IPS-18c (cell line): ENCODE measurements at regions not wholly inside any gene's neighbourhood (a gene's known extent, or its start where the extent isn't known, plus 50 kb on each side); places are given as distances from the start of the nearest gene placed in this dataset.
"Not testable (repeated sequence)": the region's sequence is repeated elsewhere in the genome, so short reads cannot be mapped to it uniquely, and the experiment has no call there.

Source experiments
- H3K4me3 ChIP-seq: 2 replicates; pipeline ENCODE4 v1.7.0; 2013; ENCODE audit warnings: low read depth, mild to moderate bottlenecking, low read length, moderate library complexity; ENCODE audit not compliant: insufficient read depth
- H3K9me3 ChIP-seq: one replicate; pipeline ENCODE4 v1.6.1; 2013; ENCODE audit warnings: mild to moderate bottlenecking, low read length, moderate library complexity; ENCODE audit not compliant: control insufficient read depth, insufficient read depth

DNA sequence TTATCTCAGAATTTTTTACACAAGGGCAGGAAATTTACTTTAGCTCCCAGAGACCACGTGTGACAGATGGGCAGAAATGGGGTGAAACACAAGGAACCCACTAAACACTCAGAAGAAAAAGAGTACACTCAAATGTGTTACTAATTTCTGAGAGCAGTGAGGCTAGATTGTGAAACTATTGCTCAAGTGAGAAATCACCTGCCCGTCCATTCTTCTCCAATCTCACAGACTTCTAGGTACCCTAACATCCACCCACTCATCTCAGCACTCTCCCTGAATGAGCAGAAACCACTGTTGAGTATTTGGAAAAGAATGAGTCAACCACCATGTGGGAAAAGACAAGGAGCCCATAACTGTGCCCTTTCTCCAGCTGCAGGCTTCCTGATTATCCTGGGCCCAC lies 293.0 kb upstream of the CDH2 start:
- no peak overlapping the region for H3K4me3 ChIP-seq
- peaks cover 2% of the 10 kb centered on the region for H3K9me3 ChIP-seq

DNA sequence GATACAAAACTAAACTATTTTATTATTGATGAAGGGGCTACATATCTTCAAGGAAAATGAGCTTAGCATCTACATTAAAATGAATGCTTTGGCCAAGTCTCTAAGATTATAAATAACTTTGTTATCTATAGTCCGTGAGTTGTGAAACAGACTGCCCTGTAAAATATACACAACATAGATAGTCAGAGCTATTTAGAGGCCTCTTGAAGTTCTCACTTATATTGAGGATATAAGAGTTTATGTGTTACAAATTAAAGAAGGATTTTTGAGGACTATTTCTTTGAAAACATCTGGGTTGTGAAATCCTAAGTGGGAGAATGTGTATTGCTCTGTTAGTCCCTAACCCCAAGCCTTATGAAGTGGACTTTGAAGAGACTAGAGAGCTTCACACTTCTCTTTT lies 292.0 kb upstream of the CDH2 start:
- Histone ChIP-seq H3K4me3 (no peak overlapping the region), H3K9me3 (peaks cover 2% of the 10 kb centered on the region)

- Histone ChIP-seq H3K9me3 (peaks cover 2% of the 10 kb centered on the region), H3K4me3 (no peak overlapping the region)
Measured at GRCh38 chr18:28466204-28466603, 289.3 kb upstream of the CDH2 start.

- Histone ChIP-seq H3K4me3 (no peak overlapping the region), H3K9me3 (no peaks in the 10 kb centered on the region)
Measured at GRCh38 chr18:28459587-28459986, 282.7 kb upstream of the CDH2 start.

GRCh38 chr18:28458751-28459150 lies 281.8 kb upstream of the CDH2 start:
- Histone ChIP-seq H3K9me3 (no peaks in the 10 kb centered on the region), H3K4me3 (no peak overlapping the region)

GRCh38 chr18:28457784-28458183 lies 280.9 kb upstream of the CDH2 start:
- Histone ChIP-seq H3K9me3 (no peaks in the 10 kb centered on the region), H3K4me3 (no peak overlapping the region)

DNA sequence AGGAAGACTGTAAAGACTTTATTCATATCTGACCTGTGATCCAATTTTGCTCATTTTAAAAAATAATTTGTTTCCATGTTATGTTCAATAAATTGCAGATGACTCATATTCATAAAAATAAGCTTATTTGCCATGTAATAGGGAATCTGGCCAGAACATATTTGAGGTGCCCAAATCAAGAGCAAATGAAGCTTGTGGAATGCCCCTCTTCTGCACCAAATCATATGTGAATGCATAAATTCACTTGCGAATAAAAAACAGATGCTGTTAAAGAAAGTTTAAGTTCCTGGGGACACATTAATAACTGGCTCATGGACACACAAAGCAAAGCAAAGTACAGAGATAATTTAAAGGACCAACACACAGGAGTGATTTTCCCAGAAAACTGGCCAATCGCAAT lies 279.0 kb upstream of the CDH2 start:
- no peaks in the 10 kb centered on the region for H3K9me3 ChIP-seq
- H3K4me3 ChIP-seq, result no peak overlapping the region

GRCh38 chr18:28439870-28440269 lies 262.9 kb upstream of the CDH2 start:
- no peaks in the 10 kb centered on the region for H3K9me3 ChIP-seq
- H3K4me3 ChIP-seq, result no peak overlapping the region

- H3K9me3 ChIP-seq, result no peaks in the 10 kb centered on the region
- H3K4me3 ChIP-seq, result no peak overlapping the region
Measured at GRCh38 chr18:28438381-28438780, 261.5 kb upstream of the CDH2 start.

DNA sequence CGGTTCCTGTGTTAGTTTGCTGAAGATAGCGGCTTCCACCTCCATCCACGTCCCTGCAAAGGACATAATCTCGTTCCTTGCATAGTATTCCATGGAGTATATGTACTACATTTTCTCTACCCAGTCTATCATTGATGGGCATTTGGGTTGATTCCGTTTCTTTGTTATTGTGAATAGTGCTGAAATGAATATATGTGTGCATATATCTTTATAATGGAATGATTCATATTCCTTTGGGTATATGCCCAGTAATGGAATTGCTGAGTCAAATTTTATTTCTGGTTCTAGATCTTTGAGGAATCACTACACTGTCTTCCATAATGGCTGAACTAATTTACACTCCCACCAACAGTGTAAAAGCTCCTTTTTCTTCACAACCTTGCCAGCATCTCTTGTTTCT lies 255.4 kb upstream of the CDH2 start:
- H3K4me3 ChIP-seq, result no peak overlapping the region

GRCh38 chr18:28425886-28426285 lies 249.0 kb upstream of the CDH2 start:
- H3K9me3 ChIP-seq, result peaks cover 3% of the 10 kb centered on the region

More for the DNA sequence above, 255.4 kb upstream of the CDH2 start:
- H3K9me3 ChIP-seq, result no peaks in the 10 kb centered on the region

DNA sequence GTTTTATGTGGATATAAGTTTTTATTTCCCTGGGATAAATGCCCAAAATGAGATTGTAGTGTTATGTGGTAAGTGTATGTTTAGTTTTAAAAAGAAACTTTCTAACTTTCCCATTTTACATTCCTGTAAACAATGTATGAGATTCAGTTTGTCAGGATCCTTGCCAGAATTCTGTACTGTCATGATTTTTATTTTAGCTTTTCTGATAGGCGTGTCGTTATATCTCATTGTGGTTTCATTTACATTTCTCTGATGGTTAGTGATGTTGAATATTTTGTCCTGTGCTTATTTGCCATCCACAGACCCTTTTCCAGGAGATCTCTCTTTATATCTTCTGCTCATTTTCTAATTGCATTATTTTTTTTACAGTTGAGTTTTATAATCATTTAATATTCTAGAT lies 245.6 kb upstream of the CDH2 start:
- H3K4me3 ChIP-seq, result no peak overlapping the region
- peaks cover 3% of the 10 kb centered on the region for H3K9me3 ChIP-seq

More at GRCh38 chr18:28425886-28426285, 249.0 kb upstream of the CDH2 start:
- no peak overlapping the region for H3K4me3 ChIP-seq

DNA sequence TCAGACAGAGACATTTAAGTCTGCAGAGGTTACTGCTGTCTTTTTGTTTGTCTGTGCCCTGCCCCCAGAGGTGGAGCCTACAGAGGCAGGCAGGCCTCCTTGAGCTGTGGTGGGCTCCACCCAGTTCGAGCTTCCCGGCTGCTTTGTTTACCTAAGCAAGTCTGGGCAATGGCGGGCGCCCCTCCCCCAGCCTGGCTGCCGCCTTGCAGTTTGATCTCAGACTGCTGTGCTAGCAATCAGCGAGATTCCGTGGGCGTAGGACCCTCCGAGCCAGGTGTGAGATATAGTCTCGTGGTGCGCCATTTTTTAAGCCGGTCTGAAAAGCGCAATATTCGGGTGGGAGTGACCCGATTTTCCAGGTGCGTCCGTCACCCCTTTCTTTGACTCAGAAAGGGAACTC lies 245.0 kb upstream of the CDH2 start:
- H3K9me3 ChIP-seq, H3K4me3 ChIP-seq: not testable (repeated sequence)

DNA sequence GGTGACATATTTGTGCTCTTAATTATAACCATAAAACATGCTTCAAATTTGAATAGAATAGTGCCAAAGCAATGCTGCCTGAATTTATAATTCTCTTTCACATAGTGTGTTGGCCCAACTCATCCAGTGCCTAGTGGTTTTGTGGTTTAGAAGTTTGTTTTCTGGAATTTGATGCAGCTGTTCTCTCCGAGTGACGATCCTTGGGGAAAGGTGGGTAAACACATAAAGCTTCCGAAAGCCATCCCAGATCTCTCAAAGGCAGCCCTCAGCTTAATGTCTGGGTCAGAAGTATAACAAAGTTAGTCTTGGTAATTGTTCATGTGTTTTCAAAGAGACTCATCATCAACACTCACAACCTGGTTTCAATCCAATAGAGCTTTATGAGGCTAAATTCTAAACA lies 235.6 kb upstream of the CDH2 start:
- Histone ChIP-seq H3K4me3 (no peak overlapping the region), H3K9me3 (no peaks in the 10 kb centered on the region)

DNA sequence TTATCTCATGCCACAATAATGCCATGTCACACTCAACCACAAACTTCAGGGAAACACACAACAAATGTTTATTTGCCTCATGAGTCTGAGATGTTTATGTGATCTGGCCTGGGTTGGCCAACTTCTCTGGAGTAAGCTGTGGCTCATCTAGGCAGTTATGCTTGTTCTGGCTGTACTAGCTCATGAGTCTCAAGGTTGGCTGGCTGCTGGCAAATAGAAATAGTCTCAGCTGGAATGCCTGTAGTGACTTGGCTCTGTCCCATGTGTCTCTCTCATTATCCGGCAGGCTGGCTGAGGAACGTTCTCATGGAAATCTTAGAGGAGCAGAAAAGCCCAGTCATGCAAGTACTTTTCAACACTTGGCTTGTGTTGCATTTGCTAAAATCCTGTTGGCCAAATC lies 234.9 kb upstream of the CDH2 start:
- Histone ChIP-seq H3K4me3 (no peak overlapping the region), H3K9me3 (no peaks in the 10 kb centered on the region)

- no peaks in the 10 kb centered on the region for H3K9me3 ChIP-seq
- no peak overlapping the region for H3K4me3 ChIP-seq
Measured at GRCh38 chr18:28409811-28410210, 232.9 kb upstream of the CDH2 start.

- H3K9me3 ChIP-seq, result no peaks in the 10 kb centered on the region
- no peak overlapping the region for H3K4me3 ChIP-seq
Measured at GRCh38 chr18:28408528-28408927, 231.6 kb upstream of the CDH2 start.

GRCh38 chr18:28407681-28408080 lies 230.8 kb upstream of the CDH2 start:
- H3K9me3 ChIP-seq, result no peaks in the 10 kb centered on the region
- no peak overlapping the region for H3K4me3 ChIP-seq

DNA sequence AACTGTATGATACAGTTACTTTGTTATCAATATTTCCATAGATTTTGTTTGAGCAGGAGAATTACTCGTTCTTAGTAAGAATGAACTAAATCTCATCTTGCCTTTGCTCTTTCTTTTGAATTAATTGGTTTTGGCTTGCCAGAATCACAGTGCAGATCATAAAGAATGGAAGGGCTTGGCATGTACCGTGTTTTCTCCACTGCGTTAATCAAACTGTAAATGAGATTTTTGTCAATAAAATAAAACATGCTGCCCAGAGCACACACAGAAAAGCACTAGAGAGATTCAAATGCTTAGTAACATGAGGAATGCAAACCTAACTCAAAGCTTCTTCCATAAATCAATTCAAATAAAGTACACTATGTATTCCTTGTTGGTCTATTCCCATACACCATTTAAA lies 229.6 kb upstream of the CDH2 start:
- Histone ChIP-seq H3K9me3 (no peaks in the 10 kb centered on the region), H3K4me3 (no peak overlapping the region)

DNA sequence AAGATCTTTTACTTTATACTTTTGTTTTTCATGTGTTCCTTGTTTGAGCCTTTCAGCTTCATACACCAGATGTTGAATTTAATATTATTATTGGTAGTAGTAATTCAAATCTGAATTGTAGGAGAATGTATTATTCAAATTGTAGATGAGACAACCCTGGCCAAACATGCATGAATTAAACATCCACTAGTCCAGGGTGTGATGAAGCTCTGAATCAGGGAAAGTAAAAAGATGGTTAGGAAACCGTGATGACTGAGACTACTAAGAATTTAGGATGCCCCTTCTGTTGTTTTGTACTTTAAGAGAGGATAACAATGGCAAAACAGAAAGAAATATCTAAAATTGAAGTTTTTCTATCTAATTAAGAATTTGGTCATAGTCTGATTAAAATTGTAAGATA lies 227.8 kb upstream of the CDH2 start:
- no peaks in the 10 kb centered on the region for H3K9me3 ChIP-seq
- no peak overlapping the region for H3K4me3 ChIP-seq
